OCI-LY1 (cell line): ENCODE measurements at regions not wholly inside any gene's neighbourhood (a gene's known extent, or its start where the extent isn't known, plus 50 kb on each side); places are given as distances from the start of the nearest gene placed in this dataset.

Experiments used
- EZH2 ChIP-seq: fragments of 200-600 bp; sonication (generic), shearing (Covaris generic); IDR thresholded peaks from 2 replicates; pipeline ENCODE4 v1.8.0; 2017; ENCODE audit warnings: borderline replicate concordance, mixed run types, mild to moderate bottlenecking, antibody characterized with exemption, low read length, moderate library complexity, mixed read lengths
- TF ChIP-seq, protein P1 (sequence below): fragments of 200-600 bp; sonication (generic), shearing (Covaris generic); IDR thresholded peaks from 2 replicates; pipeline ENCODE4 v1.5.1; 2017; ENCODE audit warnings: mild to moderate bottlenecking, antibody characterized with exemption, low read length, moderate library complexity, mixed read lengths

- TF ChIP-seq, protein P1, sequence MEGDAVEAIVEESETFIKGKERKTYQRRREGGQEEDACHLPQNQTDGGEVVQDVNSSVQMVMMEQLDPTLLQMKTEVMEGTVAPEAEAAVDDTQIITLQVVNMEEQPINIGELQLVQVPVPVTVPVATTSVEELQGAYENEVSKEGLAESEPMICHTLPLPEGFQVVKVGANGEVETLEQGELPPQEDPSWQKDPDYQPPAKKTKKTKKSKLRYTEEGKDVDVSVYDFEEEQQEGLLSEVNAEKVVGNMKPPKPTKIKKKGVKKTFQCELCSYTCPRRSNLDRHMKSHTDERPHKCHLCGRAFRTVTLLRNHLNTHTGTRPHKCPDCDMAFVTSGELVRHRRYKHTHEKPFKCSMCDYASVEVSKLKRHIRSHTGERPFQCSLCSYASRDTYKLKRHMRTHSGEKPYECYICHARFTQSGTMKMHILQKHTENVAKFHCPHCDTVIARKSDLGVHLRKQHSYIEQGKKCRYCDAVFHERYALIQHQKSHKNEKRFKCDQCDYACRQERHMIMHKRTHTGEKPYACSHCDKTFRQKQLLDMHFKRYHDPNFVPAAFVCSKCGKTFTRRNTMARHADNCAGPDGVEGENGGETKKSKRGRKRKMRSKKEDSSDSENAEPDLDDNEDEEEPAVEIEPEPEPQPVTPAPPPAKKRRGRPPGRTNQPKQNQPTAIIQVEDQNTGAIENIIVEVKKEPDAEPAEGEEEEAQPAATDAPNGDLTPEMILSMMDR: no peak
- TF ChIP-seq EZH2: no peak
Observed at GRCh38 chr1:163725551-163725950, 403.8 kb downstream of the NUF2 start.
